LoVo (cell line): ENCODE measurements at regions not wholly inside any gene's neighbourhood (a gene's known extent, or its start where the extent isn't known, plus 50 kb on each side); places are given as distances from the start of the nearest gene placed in this dataset.

ENCODE experiments used
- DNase-seq: peaks from one replicate; pipeline ENCODE4 v3.0.0-alpha.2; 2016; ENCODE audit warnings: low spot score

DNA sequence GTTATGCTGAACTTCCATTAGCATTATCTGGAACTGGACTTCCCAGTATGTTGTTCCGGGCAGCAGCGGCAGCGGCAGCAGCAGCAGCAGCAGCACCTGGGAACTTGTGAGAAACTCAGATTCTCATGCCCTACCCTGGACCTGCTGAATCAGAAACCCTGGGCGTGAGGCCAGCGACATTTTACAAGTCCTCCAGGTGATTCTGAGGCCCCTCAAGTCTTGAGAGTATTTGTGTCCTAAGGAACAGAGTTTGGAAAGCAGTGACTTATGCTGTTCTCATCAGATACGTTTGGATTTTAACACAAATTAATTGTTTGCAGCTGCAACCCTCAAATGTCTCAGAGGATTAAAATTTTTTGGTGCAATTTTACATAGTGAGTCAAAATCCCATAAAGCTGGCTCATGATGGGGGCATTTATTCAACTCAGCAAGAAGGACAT, 157.2 kb upstream of the KAZN start:
- no peak for DNase-seq

- no peak for DNase-seq
Measured at GRCh38 chr1:14442669-14443068, 155.8 kb upstream of the KAZN start.

DNA sequence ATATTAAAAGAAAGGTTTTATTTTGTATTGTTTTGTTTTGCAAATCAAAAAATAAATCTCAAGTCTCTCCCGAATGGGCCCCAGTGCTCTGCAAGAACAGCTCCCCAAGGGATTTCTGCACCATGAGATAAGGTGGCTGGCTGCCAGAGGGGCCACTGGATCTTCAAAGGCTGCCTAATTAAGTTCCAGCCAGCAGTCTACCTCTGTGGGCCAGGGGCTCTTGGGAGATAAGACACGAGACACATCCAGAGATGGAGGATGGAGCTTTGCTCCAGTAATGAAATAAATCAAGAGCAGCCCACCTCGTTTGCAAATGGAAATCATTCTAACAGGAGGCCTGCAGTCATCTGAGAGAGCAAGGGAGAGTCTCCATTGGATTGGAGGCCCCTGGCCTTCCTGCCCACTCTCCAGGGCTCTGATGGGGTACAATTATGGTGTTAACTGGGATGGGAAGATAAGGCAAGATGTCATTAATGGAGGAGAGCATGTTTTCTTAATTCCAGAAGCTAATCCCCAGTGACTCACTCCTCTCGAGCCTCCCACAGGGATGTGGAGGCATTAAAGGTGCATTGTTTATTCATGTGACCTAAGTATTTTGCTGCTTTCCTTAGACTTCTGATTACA, 155.2 kb upstream of the KAZN start:
- DNase-seq = no peak

DNA sequence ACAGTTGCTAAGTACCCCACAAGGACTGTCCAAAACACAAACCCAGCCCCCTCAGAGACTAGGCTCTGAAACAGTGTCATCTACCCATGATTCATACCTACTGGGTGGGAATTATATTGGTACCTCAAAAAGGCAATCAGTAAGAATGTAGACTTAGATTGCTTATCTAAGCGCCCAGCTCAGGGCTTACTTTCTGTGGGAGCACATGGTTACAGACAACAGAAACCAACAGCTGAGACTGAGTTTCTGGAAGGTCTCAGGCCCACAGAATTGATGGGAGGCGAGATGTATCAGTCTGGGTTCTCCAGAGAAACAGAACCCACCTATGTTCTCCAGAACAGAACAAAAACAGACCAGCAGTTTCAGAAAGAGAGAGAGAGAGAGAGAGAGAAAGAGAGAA, 147.3 kb upstream of the KAZN start:
- no peak for DNase-seq

- DNase-seq = no peak
Measured at GRCh38 chr1:14452551-14452950, 145.9 kb upstream of the KAZN start.

GRCh38 chr1:14460173-14460572, 138.3 kb upstream of the KAZN start:
- no peak for DNase-seq

- no peak for DNase-seq
Measured at GRCh38 chr1:14462851-14463250, 135.6 kb upstream of the KAZN start.

- DNase-seq = no peak
Measured at GRCh38 chr1:14466006-14466405, 132.5 kb upstream of the KAZN start.

- no peak for DNase-seq
Measured at GRCh38 chr1:14467112-14467511, 131.4 kb upstream of the KAZN start.

DNA sequence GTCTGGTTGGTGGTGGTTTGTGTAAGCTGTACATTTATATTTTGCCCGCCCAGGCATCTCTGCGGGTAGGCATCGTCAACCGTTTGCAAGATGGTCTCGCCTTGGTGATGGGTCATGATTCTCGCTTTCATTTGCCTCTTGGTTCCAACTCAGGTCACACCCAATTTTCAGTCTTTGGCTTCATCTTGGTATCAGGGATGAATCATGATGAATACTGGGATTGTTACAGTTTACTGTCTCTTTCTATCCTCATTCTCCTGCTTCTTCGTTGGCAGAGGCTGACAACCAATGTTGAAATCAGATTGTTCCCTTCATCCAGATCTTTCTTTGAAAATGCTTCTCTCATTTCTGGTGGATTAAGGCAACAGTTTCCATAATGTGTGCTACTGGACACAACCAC, 129.7 kb upstream of the KAZN start:
- no peak for DNase-seq

DNA sequence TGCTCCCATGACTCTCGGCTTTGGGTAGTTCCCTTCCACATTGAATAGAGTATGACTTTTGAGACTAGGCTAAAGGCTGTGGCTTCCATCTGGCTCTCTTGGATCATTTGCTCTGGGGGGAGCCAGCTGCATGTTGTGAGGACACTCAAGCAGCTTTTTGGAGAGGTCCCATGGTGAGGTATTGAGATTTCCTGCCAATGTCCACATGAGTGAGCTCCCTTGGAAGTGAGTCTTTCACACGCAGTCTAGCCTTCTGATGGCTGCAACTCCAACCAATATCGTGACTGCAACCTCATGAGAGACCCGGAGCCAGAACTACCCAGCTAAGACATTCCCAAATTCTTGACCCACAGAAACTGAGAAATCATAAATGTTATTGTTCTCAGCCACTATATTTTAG, 127.7 kb upstream of the KAZN start:
- no peak for DNase-seq

- DNase-seq = no peak
Measured at GRCh38 chr1:14474856-14475255, 123.6 kb upstream of the KAZN start.

GRCh38 chr1:14476170-14476955, 122.1 kb upstream of the KAZN start:
- DNase-seq = no peak

- no peak for DNase-seq
Measured at GRCh38 chr1:14478120-14478519, 120.4 kb upstream of the KAZN start.

DNA sequence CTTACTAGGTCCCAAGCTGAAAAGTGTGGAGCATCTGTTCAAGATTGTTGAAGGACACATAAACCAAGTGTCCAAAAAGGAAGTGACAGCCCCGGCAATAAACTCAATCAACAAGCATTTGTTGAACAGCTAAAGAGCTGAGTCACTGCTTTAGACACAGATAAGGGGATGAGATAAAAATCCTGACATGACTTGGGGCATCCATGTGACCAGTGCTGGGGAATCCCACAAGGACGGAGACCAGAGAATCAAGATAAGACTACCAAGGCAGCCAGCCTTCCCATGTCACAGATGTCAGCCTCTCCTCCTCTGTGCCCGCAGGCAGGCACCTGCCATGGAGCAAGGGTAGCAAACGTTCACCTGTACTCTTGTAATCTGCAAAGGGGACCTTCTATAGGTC, 118.6 kb upstream of the KAZN start:
- no peak for DNase-seq

DNA sequence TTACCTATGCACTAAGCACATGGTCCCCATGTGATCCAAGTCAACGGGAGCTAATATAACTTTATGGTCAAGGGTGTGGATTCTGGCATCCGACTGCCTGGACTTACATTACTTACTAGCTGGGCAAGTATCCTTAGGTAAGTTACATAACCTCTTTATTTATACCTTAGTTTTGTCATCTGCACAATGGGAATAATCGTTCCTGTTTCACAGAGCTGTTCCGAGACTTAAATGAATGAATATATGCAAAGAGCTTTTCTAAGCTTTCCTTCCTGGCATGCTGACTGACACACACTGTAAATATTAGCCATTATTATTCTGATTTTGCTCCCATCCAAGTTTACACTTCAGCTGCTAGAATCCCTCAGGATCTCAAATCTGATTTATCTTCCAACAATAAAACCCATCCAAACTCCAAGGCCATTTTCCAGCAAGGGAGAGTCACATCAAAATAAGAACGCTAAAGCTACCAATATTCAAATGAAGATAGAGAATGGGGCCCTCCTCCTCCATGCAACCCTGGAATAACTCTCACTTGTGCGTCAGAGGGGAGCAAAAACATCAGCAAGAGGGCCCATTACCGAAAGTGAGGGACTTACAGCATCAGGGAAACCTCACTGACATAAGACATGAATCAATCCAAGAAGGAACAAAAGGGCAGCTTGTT, 115.6 kb upstream of the KAZN start:
- no peak for DNase-seq

- DNase-seq = no peak
Measured at GRCh38 chr1:14485285-14485684, 113.2 kb upstream of the KAZN start.

DNA sequence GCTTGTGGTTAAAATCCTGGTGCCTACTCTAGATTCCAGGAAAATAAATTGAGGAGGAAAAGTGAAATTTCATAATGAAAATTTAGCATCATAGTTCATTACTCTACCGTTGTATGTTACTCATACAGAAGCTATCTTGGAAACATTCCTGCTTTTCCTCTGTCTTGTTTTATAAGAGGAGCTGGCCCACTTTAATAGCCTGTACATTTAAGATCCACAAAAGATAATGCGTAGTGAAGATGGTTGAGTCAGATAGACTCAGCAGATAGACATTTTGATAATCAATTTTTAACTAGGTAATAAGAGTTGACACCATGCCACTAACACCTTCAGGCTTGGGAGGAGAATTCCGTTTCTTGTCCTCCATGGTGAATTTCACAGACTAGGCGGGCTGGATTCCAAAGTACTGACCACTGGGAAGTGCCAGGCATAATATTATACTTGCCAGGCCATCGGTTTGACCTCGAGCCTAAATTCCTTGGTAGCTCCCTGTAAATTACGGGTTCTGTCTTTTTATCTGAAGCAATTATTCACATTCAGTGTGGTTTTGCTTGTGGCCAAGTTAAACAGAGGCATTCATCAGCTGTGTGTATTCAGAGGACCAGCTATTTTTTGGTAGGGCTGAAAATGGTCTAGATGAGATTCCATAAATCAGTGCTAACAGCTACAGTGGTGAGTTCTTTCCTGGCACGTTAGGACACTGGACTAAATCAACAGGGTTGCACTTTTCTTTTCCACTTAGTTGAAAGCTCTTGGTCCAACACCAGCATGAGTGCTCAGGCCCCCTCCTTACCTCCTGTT, 111.9 kb upstream of the KAZN start:
- DNase-seq = peak; percentile 12

GRCh38 chr1:14487671-14488070, 110.8 kb upstream of the KAZN start:
- DNase-seq = no peak

DNA sequence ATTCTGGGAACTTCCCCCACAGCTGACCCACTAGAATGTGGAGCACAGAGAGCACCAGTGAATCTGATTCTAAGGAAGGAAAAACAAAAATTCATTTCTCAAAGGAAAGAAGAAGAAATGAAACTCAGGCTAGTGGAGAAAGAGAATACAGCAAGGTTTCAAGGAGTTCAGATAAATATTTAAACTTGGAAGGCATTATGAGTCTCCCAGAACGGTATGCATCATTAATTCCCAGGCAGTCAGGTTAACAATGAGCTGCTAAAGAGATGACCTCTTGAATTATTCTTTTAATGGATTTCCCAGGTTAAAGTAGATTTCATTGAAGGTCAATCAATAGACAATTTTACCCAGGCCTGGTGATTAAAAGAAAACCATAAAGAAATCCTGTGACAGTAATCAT, 103.6 kb upstream of the KAZN start:
- DNase-seq = no peak

GRCh38 chr1:14495381-14495780, 103.1 kb upstream of the KAZN start:
- no peak for DNase-seq

DNA sequence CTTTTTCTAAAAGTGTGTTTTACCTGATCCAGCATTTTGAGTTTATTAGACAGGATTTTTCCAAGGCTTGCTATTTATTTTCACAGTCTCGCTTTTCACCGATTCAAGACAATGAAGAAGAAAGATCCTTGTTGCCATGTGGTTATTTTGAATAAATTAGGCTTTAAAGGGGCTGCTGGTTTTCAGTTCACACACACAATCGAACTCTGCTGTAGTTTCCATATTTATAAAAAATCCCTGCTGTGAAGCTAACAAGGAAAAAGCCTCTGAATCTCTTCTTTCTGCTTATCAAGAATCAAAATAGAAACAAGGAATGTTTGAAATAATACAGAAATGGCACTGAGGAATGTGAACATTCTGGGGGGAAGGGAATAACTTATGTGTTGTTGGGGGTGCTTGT, 102.5 kb upstream of the KAZN start:
- no peak for DNase-seq

- no peak for DNase-seq
Measured at GRCh38 chr1:14498839-14499238, 99.6 kb upstream of the KAZN start.
